GM23338 (cell line): ENCODE measurements at regions not wholly inside any gene's neighbourhood (a gene's known extent, or its start where the extent isn't known, plus 50 kb on each side); places are given as distances from the start of the nearest gene placed in this dataset.

Experiments used
- ATAC-seq: fragments of 200-7000 bp; cut with Tn5 transposase; 3 replicates; pipeline ENCODE4 v1.9.1; 2020
- DNase-seq: peaks from one replicate; pipeline ENCODE4 v3.0.0-alpha.2; 2015; ENCODE audit warnings: low spot score
- H2AFZ ChIP-seq: fragments of 200-600 bp; sonication (generic); 2 replicates; pipeline ENCODE4 v1.8.0; 2016; ENCODE audit warnings: antibody characterized with exemption, mild to moderate bottlenecking, moderate library complexity
- H3F3A ChIP-seq: fragments of 200-600 bp; sonication (generic); replicated peaks from 2 replicates; pipeline ENCODE4 v1.8.0; 2017; ENCODE audit warnings: antibody characterized with exemption, mixed run types, low read depth
- H3K27ac ChIP-seq: fragments of 200-600 bp; sonication (generic); 2 replicates; pipeline ENCODE4 v1.6.1; 2016; ENCODE audit warnings: low read depth
- H3K27me3 ChIP-seq: fragments of 200-600 bp; sonication (generic); 2 replicates; pipeline ENCODE4 v1.8.0; 2016; ENCODE audit warnings: mild to moderate bottlenecking, mixed run types, moderate library complexity; ENCODE audit not compliant: insufficient read depth
- H3K36me3 ChIP-seq: fragments of 200-600 bp; sonication (generic); 2 replicates; pipeline ENCODE4 v1.8.0; 2016; ENCODE audit warnings: mild to moderate bottlenecking; ENCODE audit not compliant: insufficient read depth
- H3K4me1 ChIP-seq: fragments of 200-600 bp; sonication (generic); 2 replicates; pipeline ENCODE4 v1.8.0; 2016; ENCODE audit warnings: mild to moderate bottlenecking, moderate library complexity; ENCODE audit not compliant: insufficient read depth
- H3K4me2 ChIP-seq: fragments of 200-600 bp; sonication (generic); 2 replicates; pipeline ENCODE4 v1.7.1; 2017; ENCODE audit warnings: mixed run types
- H3K4me3 ChIP-seq: fragments of 200-600 bp; sonication (generic); 2 replicates; pipeline ENCODE4 v1.6.1; 2016; ENCODE audit warnings: mixed run types
- H3K79me2 ChIP-seq: fragments of 200-600 bp; sonication (generic); replicated peaks from 2 replicates; pipeline ENCODE4 v1.8.0; 2017; ENCODE audit warnings: mild to moderate bottlenecking; ENCODE audit not compliant: insufficient read depth
- H3K9me2 ChIP-seq: fragments of 200-600 bp; sonication (generic); 2 replicates; pipeline ENCODE4 v1.8.0; 2017; ENCODE audit not compliant: insufficient read depth
- H4K20me1 ChIP-seq: fragments of 200-600 bp; sonication (generic); replicated peaks from 2 replicates; pipeline ENCODE4 v1.8.0; 2017; ENCODE audit warnings: mild to moderate bottlenecking; ENCODE audit not compliant: insufficient read depth
- H3K27ac Mint-ChIP-seq: 2 replicates; pipeline ENCODE4 v1.8.0; 2020; ENCODE audit warnings: inconsistent platforms, mild to moderate bottlenecking, moderate library complexity, mixed read lengths
- H3K27me3 Mint-ChIP-seq: 3 replicates; pipeline ENCODE4 v1.8.0; 2022; ENCODE audit warnings: low read depth, mild to moderate bottlenecking, moderate library complexity, mixed read lengths, inconsistent platforms; ENCODE audit not compliant: insufficient read depth, poor library complexity
- H3K36me3 Mint-ChIP-seq: 3 replicates; pipeline ENCODE4 v1.8.0; 2021; ENCODE audit warnings: low read depth, mild to moderate bottlenecking, inconsistent platforms, moderate library complexity, mixed read lengths
- H3K4me1 Mint-ChIP-seq: 3 replicates; pipeline ENCODE4 v1.8.0; 2020; ENCODE audit warnings: mild to moderate bottlenecking, inconsistent platforms, mixed read lengths
- H3K4me3 Mint-ChIP-seq: 3 replicates; pipeline ENCODE4 v1.8.0; 2021; ENCODE audit warnings: moderate library complexity, mild to moderate bottlenecking, inconsistent platforms, mixed read lengths
- H3K9me3 Mint-ChIP-seq: 3 replicates; pipeline ENCODE4 v1.8.0; 2020; ENCODE audit warnings: moderate library complexity, mild to moderate bottlenecking, inconsistent platforms, mixed read lengths
- CREB1 ChIP-seq: fragments of 250-450 bp; sonication (Bioruptor Pico); IDR thresholded peaks from 2 replicates; pipeline ENCODE4 v1.5.0; 2020; ENCODE audit warnings: low read depth, mild to moderate bottlenecking, moderate library complexity
- ETS1 ChIP-seq: IDR thresholded peaks from 2 replicates; pipeline ENCODE4 v1.6.1; 2016; ENCODE audit warnings: antibody characterized with exemption
- EZH2 ChIP-seq: fragments of 200-600 bp; sonication (generic); IDR thresholded peaks from one replicate; pipeline ENCODE4 v1.8.0; 2017; ENCODE audit warnings: antibody characterized with exemption, mild to moderate bottlenecking, low read depth; ENCODE audit not compliant: unreplicated experiment
- EZH2phosphoT487 ChIP-seq: fragments of 200-600 bp; sonication (generic); IDR thresholded peaks from one replicate; pipeline ENCODE4 v1.8.1; 2018; ENCODE audit warnings: antibody characterized with exemption; ENCODE audit not compliant: unreplicated experiment
- JUNB ChIP-seq: IDR thresholded peaks from one replicate; pipeline ENCODE4 v1.6.1; 2016; ENCODE audit warnings: antibody characterized with exemption; ENCODE audit not compliant: unreplicated experiment
- NANOG ChIP-seq: IDR thresholded peaks from 2 replicates; pipeline ENCODE4 v1.6.1; 2016; ENCODE audit warnings: antibody characterized with exemption, borderline replicate concordance
- POLR2AphosphoS5 ChIP-seq: IDR thresholded peaks from 2 replicates; pipeline ENCODE4 v1.6.1; 2016; ENCODE audit warnings: antibody characterized with exemption, low read depth
- REST ChIP-seq: IDR thresholded peaks from one replicate; pipeline ENCODE4 v1.6.1; 2018; ENCODE audit warnings: antibody characterized with exemption; ENCODE audit not compliant: unreplicated experiment
- ZNF114 ChIP-seq: fragments of 250-450 bp; sonication (Bioruptor Pico); IDR thresholded peaks from 2 replicates; pipeline ENCODE4 v1.5.0; 2020; ENCODE audit warnings: mild to moderate bottlenecking, moderate library complexity
- ZNF331 ChIP-seq: fragments of 250-450 bp; sonication (Bioruptor Pico); IDR thresholded peaks from 2 replicates; pipeline ENCODE4 v1.5.0; 2020; ENCODE audit warnings: low read depth, mild to moderate bottlenecking, moderate library complexity
- TF ChIP-seq, protein P1 (sequence below), 2 experiments: fragments of 200-600 bp in 1 of 2; sonication (generic) in 1 of 2; conservative IDR thresholded peaks; 2 replicates each; pipeline versions ENCODE4 v1.5.1 to v1.6.1; 2016 to 2017; ENCODE audit warnings: antibody characterized with exemption in 2 of 2, low read depth in 2 of 2, mild to moderate bottlenecking in 2 of 2, moderate library complexity in 1 of 2

DNA sequence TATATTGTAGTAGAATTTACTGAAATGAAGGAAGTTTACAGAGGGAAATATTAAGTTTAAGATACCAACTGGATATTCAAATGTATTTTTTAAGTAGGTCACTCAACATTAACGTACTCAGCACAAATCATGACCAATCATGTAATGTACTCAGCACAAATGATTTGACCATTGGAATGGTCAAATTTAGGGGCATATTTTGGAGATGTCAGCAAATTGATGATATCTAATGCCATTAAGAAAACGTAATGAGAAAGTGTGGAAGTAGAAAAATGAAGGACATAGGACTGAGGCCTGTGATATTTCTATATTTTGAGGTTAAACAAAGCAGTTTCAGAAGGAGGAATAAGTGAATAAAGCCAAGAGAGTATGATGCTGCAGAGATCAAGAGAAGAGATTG lies 334.8 kb downstream of the KIF2B start (continued):
- TF ChIP-seq REST = no peak

DNA sequence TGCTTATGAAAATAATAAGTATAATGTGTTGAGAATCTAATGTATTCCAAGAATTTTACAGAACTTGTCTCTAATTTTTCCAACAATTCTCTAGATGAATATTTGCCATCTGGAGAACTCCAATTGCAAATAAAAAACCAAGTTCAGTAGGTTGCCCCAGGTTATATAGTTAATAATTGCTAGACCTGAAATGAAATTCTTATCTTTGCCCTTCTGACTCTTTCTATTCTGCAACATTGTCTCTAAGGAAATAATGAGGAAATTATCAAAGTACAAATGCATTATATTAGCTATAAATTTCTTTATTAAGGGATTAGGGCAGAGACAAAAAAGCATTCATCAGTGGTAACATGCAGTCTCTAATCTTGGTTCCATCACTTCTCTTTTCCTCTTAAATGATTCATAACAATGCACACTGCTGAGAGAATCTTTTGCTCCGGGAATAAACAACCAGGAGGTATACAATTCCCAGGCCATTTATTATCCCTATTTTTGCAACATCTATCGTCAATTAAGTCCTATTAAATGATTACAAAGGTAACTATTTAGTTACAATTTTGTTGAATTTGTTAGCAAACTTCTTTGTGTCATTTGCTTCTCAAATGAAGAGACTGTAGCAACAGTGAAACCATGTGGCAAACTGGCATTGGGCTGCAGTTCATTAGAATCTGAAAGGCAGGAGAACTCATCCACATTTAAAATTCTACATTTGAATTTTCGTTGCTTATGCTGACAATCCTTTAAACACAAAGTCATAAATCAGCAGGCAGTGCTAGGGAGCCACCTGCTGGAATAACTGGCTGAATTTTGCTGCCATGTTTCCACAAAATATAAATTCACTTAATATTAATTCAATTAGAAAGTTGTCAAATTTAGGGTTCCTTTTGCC lies 349.6 kb downstream of the KIF2B start:
- H4K20me1 ChIP-seq = no peaks in the 10 kb centered on the region
- H3K9me3 Mint-ChIP-seq = peaks cover 3% of the 10 kb centered on the region; the same call in 1 of the 3 replicates
- H3K79me2 ChIP-seq = no peaks in the 10 kb centered on the region
- no peaks in the 10 kb centered on the region for H3F3A ChIP-seq
- H3K36me3 Mint-ChIP-seq = peaks cover 12% of the 10 kb centered on the region; the same call in 2 of the 3 replicates
- no peaks in the 10 kb centered on the region for H3K36me3 ChIP-seq
- no peak overlapping the region for H2AFZ ChIP-seq
- H3K9me2 ChIP-seq = no peaks in the 10 kb centered on the region
- H3K27me3 Mint-ChIP-seq = no peaks in the 10 kb centered on the region
- H3K27ac ChIP-seq = peak overlapping the region; percentile 27; the same call in 1 of the 2 replicates
- H3K4me1 Mint-ChIP-seq = peaks cover 25% of the 10 kb centered on the region
- 0 out of 2 replicates have a peak overlapping the region, but pooled peaks have one; percentile 7 for H3K4me2 ChIP-seq
- H3K27ac Mint-ChIP-seq = peak overlapping the region; percentile 84
- ATAC-seq (peak; percentile 38; the same call in 1 of the 3 replicates), DNase-seq (peak; percentile 67)
- H3K4me1 ChIP-seq = peaks cover 30% of the 10 kb centered on the region
- no peaks in the 10 kb centered on the region for H3K27me3 ChIP-seq
- no peak overlapping the region for H3K4me3 Mint-ChIP-seq
- no peak overlapping the region for H3K4me3 ChIP-seq
- TF ChIP-seq ZNF114 (CRISPR knock-in tag) (no peak), REST (no peak), ZNF331 (CRISPR knock-in tag) (no peak), CREB1 (CRISPR knock-in tag) (no peak), ETS1 (no peak), POLR2AphosphoS5 (no peak), EZH2 (no peak), NANOG (0 out of 2 replicates have a peak, but pooled peaks have one; percentile 6), JUNB (no peak), EZH2phosphoT487 (no peak)
- TF ChIP-seq, protein P1, sequence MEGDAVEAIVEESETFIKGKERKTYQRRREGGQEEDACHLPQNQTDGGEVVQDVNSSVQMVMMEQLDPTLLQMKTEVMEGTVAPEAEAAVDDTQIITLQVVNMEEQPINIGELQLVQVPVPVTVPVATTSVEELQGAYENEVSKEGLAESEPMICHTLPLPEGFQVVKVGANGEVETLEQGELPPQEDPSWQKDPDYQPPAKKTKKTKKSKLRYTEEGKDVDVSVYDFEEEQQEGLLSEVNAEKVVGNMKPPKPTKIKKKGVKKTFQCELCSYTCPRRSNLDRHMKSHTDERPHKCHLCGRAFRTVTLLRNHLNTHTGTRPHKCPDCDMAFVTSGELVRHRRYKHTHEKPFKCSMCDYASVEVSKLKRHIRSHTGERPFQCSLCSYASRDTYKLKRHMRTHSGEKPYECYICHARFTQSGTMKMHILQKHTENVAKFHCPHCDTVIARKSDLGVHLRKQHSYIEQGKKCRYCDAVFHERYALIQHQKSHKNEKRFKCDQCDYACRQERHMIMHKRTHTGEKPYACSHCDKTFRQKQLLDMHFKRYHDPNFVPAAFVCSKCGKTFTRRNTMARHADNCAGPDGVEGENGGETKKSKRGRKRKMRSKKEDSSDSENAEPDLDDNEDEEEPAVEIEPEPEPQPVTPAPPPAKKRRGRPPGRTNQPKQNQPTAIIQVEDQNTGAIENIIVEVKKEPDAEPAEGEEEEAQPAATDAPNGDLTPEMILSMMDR (conservative IDR thresholded peaks at IDR 0.05; ENCODE audit: low read depth in 2 of 2) = peak; percentile 75 to 77
